Brain microvascular endothelial cell (primary cell): ENCODE measurements at regions not wholly inside any gene's neighbourhood (a gene's known extent, or its start where the extent isn't known, plus 50 kb on each side); places are given as distances from the start of the nearest gene placed in this dataset.
"Not testable (repeated sequence)": the region's sequence is repeated elsewhere in the genome, so short reads cannot be mapped to it uniquely, and the experiment has no call there.

Experiments
- DNase-seq: peaks from one replicate; pipeline ENCODE4 v3.0.0-alpha.2; 2020
- H3K27ac ChIP-seq: fragments of 250-450 bp; sonication (Bioruptor Pico); 2 replicates; pipeline ENCODE4 v1.5.1; 2020; ENCODE audit warnings: mild to moderate bottlenecking, moderate library complexity
- H3K27me3 ChIP-seq: fragments of 250-450 bp; sonication (Bioruptor Pico); replicated peaks from 2 replicates; pipeline ENCODE4 v1.5.1; 2020; ENCODE audit warnings: mild to moderate bottlenecking
- H3K36me3 ChIP-seq: fragments of 250-450 bp; sonication (Bioruptor Pico); replicated peaks from 2 replicates; pipeline ENCODE4 v1.5.1; 2020; ENCODE audit warnings: mild to moderate bottlenecking
- H3K4me3 ChIP-seq: 2 replicates; pipeline ENCODE4 v1.5.1; 2011; ENCODE audit warnings: low read depth, mild to moderate bottlenecking, control low read depth, low read length, moderate library complexity
- in situ Hi-C: cut with HindIII; loops from 2 replicates; pipeline ENCODE4 v1.10.0; 2017; ENCODE audit warnings: low sequenced_read_pairs, low pct_ligation_motif_present
- TF ChIP-seq, protein P1 (sequence below): IDR thresholded peaks from 2 replicates; pipeline ENCODE4 v1.5.1; 2011; ENCODE audit warnings: low read depth, mild to moderate bottlenecking, moderate library complexity, low read length, control low read depth, inconsistent platforms; ENCODE audit errors: missing control alignments

DNA sequence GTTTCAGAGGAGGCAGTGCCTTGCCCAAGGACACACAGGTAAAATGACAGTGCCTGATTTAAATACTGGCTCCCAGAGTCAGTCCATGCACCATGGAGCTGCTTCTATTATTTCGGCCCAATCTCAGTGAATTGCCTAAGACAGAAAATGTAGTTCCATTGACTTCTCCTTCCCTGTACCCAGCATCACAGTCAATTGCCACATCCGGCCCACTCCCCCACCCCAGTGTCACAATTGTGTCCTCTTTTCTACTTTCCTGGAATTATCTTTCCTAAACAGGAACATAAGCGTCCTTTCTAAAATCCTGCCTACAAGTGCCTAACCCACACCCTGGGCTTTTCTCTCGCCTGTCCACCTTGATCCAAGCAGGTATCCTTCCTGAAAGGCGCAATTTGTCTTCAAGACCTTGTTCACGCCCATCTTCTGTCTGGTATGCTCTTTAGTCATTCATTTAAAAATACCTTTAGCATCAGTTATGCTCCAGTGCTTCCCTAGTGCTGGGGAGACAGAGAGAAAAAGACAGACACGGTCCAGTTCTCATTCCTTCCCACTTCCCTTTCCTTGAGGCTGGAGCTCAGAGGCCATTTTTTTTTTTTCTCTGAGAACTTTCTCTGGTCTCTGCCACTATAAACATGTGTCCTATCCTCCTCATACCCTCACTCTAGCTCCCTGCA lies 411.4 kb downstream of the LIG4 start:
- H3K4me3 ChIP-seq, result no peak overlapping the region
- in situ Hi-C loops, result no loop called here
- TF ChIP-seq, protein P1, sequence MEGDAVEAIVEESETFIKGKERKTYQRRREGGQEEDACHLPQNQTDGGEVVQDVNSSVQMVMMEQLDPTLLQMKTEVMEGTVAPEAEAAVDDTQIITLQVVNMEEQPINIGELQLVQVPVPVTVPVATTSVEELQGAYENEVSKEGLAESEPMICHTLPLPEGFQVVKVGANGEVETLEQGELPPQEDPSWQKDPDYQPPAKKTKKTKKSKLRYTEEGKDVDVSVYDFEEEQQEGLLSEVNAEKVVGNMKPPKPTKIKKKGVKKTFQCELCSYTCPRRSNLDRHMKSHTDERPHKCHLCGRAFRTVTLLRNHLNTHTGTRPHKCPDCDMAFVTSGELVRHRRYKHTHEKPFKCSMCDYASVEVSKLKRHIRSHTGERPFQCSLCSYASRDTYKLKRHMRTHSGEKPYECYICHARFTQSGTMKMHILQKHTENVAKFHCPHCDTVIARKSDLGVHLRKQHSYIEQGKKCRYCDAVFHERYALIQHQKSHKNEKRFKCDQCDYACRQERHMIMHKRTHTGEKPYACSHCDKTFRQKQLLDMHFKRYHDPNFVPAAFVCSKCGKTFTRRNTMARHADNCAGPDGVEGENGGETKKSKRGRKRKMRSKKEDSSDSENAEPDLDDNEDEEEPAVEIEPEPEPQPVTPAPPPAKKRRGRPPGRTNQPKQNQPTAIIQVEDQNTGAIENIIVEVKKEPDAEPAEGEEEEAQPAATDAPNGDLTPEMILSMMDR, result no peak

DNA sequence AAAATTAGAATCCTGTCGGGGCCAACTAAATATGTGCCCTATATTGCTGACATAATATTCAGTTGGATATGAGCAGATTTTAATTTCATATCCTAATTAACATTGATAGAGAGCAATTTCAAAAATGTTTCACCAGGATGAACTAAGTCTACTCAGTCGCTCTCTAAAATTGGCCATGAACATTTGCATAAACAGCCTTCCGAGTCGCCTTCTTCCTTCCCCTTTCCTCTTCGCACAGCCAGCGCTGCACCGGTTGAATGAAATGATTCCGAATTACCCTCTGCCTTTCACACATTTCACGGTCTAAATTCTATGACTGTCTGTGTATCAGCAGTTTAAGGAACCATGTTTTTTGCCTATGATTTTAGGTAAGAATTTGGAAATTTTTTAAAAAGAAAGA lies 413.7 kb downstream of the LIG4 start:
- no peak for DNase-seq
- Histone ChIP-seq H3K4me3 (no peak overlapping the region), H3K27ac (no peak overlapping the region), H3K27me3 (no peaks in the 10 kb centered on the region), H3K36me3 (no peaks in the 10 kb centered on the region)
- TF ChIP-seq, protein P1, result no peak
- in situ Hi-C loops, result no loop called here

More for the DNA sequence above, 411.4 kb downstream of the LIG4 start:
- Histone ChIP-seq H3K27me3 (no peaks in the 10 kb centered on the region), H3K36me3 (no peaks in the 10 kb centered on the region), H3K27ac (no peak overlapping the region)
- no peak for DNase-seq

DNA sequence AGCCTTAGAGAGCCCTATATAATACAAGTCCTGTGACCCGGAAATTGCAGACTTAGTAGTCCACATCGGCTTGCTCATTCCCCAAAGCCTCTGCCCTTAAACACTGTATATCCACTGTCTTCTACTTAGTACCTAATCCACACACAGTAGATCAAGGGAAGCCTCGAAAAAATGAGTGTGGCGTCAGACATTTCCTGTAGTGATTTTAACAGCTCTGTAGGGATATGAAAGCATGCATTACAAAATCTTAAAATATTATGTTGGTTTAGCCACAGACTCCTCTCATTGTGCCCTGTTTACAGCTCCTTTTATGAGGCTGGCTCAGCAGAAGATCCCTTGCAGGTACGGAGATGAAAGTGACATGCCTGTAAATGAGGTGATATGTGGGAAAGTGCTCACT lies 416.3 kb downstream of the LIG4 start:
- Histone ChIP-seq H3K27me3 (no peaks in the 10 kb centered on the region), H3K36me3 (no peaks in the 10 kb centered on the region), H3K27ac (no peak overlapping the region), H3K4me3 (no peak overlapping the region)
- TF ChIP-seq, protein P1, result no peak
- no peak for DNase-seq
- in situ Hi-C loops, result no loop called here

DNA sequence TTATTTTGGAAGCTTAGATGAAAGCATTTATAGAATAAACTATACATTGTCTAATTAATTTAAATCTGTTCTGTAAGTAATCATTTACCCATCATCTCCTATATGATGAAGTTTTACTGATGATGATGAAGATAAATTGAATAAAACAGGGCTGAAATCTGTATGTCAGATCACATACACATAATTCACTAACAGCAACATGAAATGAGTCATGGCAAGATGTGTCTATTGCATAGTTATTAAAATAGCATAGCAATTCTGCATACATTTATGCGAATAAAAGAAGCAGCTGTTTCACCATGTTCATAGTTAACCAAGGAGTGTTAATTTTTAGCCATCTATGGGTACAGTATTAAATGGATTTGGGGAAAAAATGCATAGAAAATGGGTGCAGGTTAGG lies 424.9 kb downstream of the LIG4 start:
- no peak overlapping the region for H3K4me3 ChIP-seq
- no peak overlapping the region for H3K27ac ChIP-seq
- in situ Hi-C loops, result no loop called here
- no peaks in the 10 kb centered on the region for H3K36me3 ChIP-seq
- no peak for DNase-seq
- no peaks in the 10 kb centered on the region for H3K27me3 ChIP-seq
- TF ChIP-seq, protein P1, result no peak

DNA sequence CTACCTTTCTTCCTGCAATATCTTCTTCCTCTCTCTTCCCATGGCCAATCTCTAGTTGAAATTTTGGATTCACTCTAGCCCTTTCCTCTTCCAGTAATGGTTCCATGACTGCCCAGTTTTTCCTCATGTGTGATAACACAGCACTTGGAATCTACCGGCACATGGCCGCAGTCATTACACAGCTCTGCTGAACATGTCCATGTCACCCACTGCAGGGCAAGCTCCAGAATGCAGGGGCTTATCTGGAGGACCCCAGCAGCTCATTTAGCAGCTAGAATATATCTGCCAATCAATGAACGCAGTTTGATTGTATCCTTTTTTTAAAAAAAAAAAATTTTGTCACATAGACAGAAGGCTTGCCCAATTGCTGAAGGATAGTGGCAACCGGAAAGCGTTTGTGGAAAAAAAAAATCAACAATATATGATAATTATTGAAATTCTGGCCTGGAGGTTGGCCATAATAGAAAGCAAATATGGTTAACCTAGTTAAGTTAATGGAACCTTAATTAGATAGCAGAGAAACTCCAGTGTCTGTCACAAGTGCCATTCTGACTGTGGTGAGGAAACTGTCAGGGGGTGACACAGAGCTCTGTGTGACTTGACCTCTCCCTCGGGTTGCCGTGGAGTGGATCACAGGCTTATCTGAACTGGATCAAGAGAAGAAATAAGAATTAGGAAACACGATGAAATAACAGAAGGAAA lies 426.7 kb downstream of the LIG4 start:
- no peak overlapping the region for H3K27ac ChIP-seq
- in situ Hi-C loops, result no loop called here
- no peaks in the 10 kb centered on the region for H3K36me3 ChIP-seq

DNA sequence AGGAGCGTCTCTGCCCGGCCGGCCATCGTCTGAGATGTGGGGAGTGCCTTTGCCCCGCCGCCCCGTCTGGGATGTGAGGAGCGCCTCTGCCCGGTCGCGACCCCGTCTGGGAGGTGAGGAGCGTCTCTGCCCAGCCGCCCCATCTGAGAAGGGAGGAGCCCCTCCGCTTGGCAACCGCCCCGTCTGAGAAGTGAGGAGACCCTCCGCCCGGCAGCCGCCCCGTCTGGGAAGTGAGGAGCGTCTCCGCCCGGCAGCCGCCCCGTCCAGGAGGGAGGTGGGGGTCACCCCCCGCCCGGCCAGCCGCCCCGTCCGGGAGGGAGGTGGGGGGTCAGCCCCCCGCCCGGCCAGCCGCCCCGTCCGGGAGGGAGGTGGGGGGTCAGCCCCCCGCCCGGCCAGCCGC lies 432.7 kb downstream of the LIG4 start:
- DNase-seq, H3K27me3 ChIP-seq, H3K4me3 ChIP-seq, in situ Hi-C loops, H3K27ac ChIP-seq, H3K36me3 ChIP-seq: not testable (repeated sequence)

More for the DNA sequence above, 426.7 kb downstream of the LIG4 start:
- no peak overlapping the region for H3K4me3 ChIP-seq
- TF ChIP-seq, protein P1, result no peak
- no peaks in the 10 kb centered on the region for H3K27me3 ChIP-seq
- DNase-seq, result no peak
